AG10803 (cell line): ENCODE measurements at regions not wholly inside any gene's neighbourhood (a gene's known extent, or its start where the extent isn't known, plus 50 kb on each side); places are given as distances from the start of the nearest gene placed in this dataset.
A peak's percentile ranks its signal among the peaks of the same experiment; 100 is the strongest.
"Not testable (repeated sequence)": the region's sequence is repeated elsewhere in the genome, so short reads cannot be mapped to it uniquely, and the experiment has no call there.

ENCODE experiments used
- DNase-seq: peaks from one replicate; pipeline ENCODE4 v3.0.0; 2010; ENCODE audit warnings: low read depth
- H3K4me3 ChIP-seq: 2 replicates; pipeline ENCODE4 v1.5.1; 2011; ENCODE audit warnings: mild to moderate bottlenecking, low read length, control low read depth
- TF ChIP-seq, protein P1 (sequence below): conservative IDR thresholded peaks from 2 replicates; pipeline ENCODE4 v1.5.1; 2011; ENCODE audit warnings: mild to moderate bottlenecking, low read length, control low read depth, inconsistent platforms

DNA sequence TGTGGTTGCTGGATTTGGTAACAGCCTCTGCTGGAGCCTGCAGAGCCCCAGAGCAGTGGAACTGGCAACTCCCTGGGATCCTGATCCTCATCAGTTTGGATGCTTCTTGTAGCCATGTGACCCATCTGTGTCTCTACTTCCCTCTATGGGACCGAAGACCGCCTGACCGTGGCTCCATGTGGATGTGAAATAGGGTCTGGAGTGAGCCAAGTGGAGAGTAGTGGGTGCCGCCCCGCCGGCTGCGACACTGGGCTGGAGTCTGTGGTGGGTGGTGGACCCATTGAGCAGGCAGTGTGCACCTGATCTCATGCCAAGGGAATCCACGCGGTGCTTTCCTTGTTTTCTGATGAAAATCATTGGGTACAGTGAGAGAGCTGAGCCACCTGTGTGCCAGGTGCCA, 543.2 kb upstream of the B3GAT1 start:
- TF ChIP-seq, protein P1, sequence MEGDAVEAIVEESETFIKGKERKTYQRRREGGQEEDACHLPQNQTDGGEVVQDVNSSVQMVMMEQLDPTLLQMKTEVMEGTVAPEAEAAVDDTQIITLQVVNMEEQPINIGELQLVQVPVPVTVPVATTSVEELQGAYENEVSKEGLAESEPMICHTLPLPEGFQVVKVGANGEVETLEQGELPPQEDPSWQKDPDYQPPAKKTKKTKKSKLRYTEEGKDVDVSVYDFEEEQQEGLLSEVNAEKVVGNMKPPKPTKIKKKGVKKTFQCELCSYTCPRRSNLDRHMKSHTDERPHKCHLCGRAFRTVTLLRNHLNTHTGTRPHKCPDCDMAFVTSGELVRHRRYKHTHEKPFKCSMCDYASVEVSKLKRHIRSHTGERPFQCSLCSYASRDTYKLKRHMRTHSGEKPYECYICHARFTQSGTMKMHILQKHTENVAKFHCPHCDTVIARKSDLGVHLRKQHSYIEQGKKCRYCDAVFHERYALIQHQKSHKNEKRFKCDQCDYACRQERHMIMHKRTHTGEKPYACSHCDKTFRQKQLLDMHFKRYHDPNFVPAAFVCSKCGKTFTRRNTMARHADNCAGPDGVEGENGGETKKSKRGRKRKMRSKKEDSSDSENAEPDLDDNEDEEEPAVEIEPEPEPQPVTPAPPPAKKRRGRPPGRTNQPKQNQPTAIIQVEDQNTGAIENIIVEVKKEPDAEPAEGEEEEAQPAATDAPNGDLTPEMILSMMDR, result no peak
- no peak overlapping the region for H3K4me3 ChIP-seq
- DNase-seq, result no peak

- not testable (repeated sequence) for DNase-seq, H3K4me3 ChIP-seq
Observed at GRCh38 chr11:134954456-134954855, 542.4 kb upstream of the B3GAT1 start.

DNA sequence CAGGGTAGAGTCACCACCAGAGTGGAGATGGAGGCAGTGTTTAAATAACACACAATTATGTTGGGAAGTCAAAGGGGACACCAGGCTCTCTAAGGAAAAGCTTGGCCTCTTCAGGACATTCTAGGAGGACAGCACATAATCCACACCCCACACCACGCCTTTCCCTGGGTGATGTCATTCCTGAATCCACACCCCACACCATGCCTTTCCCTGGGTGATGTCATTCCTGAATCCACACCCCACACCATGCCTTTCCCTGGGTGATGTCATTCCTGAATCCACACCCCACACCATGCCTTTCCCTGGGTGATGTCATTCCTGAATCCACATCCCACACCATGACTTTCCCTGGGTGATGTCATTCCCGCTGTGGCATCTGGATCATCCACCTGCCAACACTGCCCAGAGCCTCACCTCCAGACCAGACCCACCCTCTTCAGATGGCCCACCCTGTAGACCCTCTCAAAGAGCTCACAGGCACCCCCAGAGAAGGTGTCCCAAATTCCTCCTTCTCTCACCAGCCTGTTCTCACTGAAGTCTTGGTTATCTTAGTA, 541.5 kb upstream of the B3GAT1 start:
- H3K4me3 ChIP-seq, DNase-seq: not testable (repeated sequence)

GRCh38 chr11:134951305-134951700, 539.3 kb upstream of the B3GAT1 start:
- peak; percentile 73 for DNase-seq
- TF ChIP-seq, protein P1, result no peak
- no peak overlapping the region for H3K4me3 ChIP-seq

DNA sequence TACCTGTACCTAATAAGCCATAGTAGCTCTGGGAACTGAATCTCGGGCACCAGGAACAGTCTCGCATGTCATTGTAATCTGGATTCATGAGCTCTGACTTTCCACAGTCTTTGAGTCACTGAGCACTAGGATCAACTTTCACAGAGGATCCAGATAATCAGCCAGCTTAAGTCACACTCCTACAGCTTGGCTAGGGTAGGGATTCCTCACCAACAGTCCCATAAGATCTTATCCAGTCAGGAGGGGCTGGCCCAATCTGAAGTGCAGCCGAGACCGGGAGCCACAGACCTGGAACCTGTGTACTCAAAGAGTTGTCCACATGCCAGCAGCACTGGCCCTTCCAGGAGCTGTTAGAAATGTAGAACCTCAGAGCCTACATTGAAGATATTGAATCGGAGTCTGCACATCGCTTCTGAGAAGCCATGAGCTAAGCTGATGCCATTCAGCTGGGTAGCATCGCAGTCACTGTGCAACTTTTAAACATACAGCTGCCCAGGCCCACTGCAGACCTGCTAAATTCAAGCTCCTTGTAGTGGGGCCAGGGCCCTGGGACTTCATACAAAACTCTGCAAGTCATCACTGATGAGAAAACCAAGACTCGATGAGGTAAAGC, 538.8 kb upstream of the B3GAT1 start:
- no peak overlapping the region for H3K4me3 ChIP-seq
- DNase-seq, result peak; percentile 38
- TF ChIP-seq, protein P1, result no peak

DNA sequence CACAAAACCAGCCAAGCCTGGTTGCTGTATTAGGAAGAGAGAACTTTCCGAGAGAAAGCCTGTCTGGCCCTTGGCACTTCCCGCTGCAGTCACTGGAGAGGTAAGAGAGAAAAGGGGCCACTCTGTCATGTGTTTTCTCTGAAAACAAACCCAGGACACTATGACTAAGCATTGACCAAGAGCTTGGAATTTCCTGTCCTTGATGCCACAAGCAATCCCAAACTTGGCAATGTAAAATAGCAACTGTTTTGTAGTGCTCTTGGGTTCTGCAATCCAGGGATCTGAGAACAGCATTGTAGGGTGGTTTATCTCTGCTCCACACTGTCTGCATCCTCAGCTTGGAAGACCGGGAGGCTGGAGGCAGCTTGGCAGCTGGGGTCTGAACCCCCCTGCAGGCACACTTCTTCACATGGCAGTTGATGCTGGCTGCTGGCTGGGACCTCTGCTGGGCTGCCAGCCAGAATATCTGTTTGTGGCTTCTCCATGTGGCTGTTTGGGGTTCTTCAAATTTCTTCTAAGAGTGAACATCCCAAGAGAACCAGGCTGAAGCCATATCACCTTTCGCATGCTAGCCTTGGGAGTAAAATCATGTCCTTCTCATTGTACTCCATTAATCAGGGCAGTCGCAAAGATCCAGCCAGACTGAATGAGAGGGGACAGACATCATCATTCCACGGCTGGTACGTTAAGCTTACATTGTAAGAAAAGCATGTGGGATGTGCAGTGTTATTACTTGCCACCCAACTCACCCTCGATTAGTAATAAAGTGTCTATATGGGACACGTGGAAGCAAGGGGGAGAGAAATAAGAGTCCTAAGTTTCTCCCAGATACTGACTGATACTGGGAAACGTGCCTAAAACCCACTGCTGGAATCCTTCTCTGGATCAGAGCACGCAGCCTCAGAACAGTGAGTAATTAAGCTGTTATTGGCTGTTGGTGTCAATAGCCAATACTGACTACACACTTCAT, 537.4 kb upstream of the B3GAT1 start:
- TF ChIP-seq, protein P1, result no peak
- DNase-seq, result peak; percentile 91
- H3K4me3 ChIP-seq, result peak overlapping the region; percentile 24

DNA sequence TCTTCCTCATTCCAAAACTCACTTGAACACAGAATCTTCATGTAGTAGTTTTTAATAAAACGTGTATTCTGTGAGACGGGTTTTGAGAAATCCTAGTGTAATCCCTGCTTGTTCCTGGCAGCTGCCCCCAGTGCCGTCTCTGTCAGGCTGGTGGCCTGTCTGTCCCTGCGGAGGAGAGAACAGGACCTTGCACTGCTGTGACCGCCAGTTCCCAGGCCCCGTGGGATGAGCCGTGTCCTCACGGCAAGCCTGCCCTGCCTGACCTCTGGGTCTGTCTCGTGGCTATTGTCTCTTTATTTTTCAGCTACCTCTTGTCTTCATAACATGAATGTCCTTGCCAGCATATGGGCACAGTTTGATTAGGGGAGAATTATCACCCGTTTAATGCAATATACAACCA, 535.5 kb upstream of the B3GAT1 start:
- DNase-seq, result no peak
- no peak overlapping the region for H3K4me3 ChIP-seq
- TF ChIP-seq, protein P1, result no peak

- TF ChIP-seq, protein P1, result no peak
- DNase-seq, result no peak
- no peak overlapping the region for H3K4me3 ChIP-seq
Observed at GRCh38 chr11:134945993-134946392, 534.0 kb upstream of the B3GAT1 start.
